SK-N-SH (cell line): ENCODE measurements at regions not wholly inside any gene's neighbourhood (a gene's known extent, or its start where the extent isn't known, plus 50 kb on each side); places are given as distances from the start of the nearest gene placed in this dataset.

Experiments
- EZH2phosphoT487 ChIP-seq: fragments of 200-600 bp; sonication (generic); IDR thresholded peaks from 2 replicates; pipeline ENCODE4 v1.6.1; 2017; ENCODE audit warnings: low read depth, mixed run types, mild to moderate bottlenecking, antibody characterized with exemption, moderate library complexity, borderline replicate concordance
- FOXJ3 ChIP-seq: sonication (generic); formaldehyde crosslinking; IDR thresholded peaks from 2 replicates; pipeline ENCODE4 v1.5.1; 2020; ENCODE audit warnings: mild to moderate bottlenecking, missing genetic modification reagents
- FOXM1 ChIP-seq: IDR thresholded peaks from 2 replicates; pipeline ENCODE4 v1.4.0; 2012; ENCODE audit warnings: low read depth, mild to moderate bottlenecking
- JUND ChIP-seq: IDR thresholded peaks from 2 replicates; pipeline ENCODE4 v1.4.0; 2012
- POLR2AphosphoS5 ChIP-seq: IDR thresholded peaks from 2 replicates; pipeline ENCODE4 v1.6.1; 2012; ENCODE audit warnings: low read depth, low read length
- RAD21 ChIP-seq: IDR thresholded peaks from 2 replicates; pipeline ENCODE4 v1.6.1; 2012; ENCODE audit warnings: mild to moderate bottlenecking, low read length
- RCOR1 ChIP-seq: fragments of 150-350 bp; IDR thresholded peaks from 2 replicates; pipeline ENCODE4 v1.6.1; 2017; ENCODE audit warnings: antibody characterized with exemption, low read length
- RFX5 ChIP-seq: IDR thresholded peaks from 2 replicates; pipeline ENCODE4 v1.6.1; 2012; ENCODE audit warnings: mild to moderate bottlenecking, improper control_type of control experiment, low read length
- SIN3A ChIP-seq: IDR thresholded peaks from 2 replicates; pipeline ENCODE4 v1.6.1; 2012; ENCODE audit warnings: low read depth, mild to moderate bottlenecking, low read length, moderate library complexity, borderline replicate concordance
- TAF1 ChIP-seq: IDR thresholded peaks from 2 replicates; pipeline ENCODE4 v1.6.1; 2012; ENCODE audit warnings: low read depth, mild to moderate bottlenecking, low read length, moderate library complexity, borderline replicate concordance
- TF ChIP-seq, protein P1 (sequence below): fragments of 200-600 bp; sonication (generic); IDR thresholded peaks from 2 replicates; pipeline ENCODE4 v1.6.1; 2017; ENCODE audit warnings: antibody characterized with exemption, mild to moderate bottlenecking, moderate library complexity
- TF ChIP-seq, protein P2 (sequence below): IDR thresholded peaks from 2 replicates; pipeline ENCODE4 v1.6.1; 2012; ENCODE audit warnings: mild to moderate bottlenecking, low read depth, low read length, moderate library complexity

DNA sequence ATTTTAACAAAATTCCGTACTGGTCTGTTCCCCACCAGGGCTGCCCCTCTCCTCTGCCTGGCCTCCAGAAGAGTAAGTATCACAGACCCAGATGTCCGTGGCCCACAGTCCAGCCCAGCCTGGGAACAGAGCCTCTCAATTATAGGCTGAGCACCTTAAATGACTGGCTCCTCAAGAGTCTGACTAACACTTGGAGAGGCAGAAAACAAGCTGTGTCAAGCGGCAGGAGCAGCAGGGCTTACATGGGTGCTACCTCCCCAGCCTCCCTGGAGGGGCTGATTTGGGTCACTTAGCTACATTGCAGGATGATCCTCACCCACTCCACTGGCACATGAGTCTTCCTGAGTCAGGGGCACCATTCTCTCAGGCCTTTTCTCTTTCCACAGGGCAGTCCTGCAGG is 209.7 kb downstream of the COPRS start:
- TF ChIP-seq, protein P1, sequence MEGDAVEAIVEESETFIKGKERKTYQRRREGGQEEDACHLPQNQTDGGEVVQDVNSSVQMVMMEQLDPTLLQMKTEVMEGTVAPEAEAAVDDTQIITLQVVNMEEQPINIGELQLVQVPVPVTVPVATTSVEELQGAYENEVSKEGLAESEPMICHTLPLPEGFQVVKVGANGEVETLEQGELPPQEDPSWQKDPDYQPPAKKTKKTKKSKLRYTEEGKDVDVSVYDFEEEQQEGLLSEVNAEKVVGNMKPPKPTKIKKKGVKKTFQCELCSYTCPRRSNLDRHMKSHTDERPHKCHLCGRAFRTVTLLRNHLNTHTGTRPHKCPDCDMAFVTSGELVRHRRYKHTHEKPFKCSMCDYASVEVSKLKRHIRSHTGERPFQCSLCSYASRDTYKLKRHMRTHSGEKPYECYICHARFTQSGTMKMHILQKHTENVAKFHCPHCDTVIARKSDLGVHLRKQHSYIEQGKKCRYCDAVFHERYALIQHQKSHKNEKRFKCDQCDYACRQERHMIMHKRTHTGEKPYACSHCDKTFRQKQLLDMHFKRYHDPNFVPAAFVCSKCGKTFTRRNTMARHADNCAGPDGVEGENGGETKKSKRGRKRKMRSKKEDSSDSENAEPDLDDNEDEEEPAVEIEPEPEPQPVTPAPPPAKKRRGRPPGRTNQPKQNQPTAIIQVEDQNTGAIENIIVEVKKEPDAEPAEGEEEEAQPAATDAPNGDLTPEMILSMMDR = no peak
- no peak for TF ChIP-seq POLR2AphosphoS5
- TF ChIP-seq FOXJ3 (CRISPR knock-in tag) = no peak
- no peak for TF ChIP-seq JUND
- no peak for TF ChIP-seq SIN3A
- TF ChIP-seq RAD21 = no peak
- TF ChIP-seq RFX5 = no peak
- no peak for TF ChIP-seq EZH2phosphoT487
- TF ChIP-seq RCOR1 = no peak
- TF ChIP-seq TAF1 = no peak
- TF ChIP-seq, protein P2, sequence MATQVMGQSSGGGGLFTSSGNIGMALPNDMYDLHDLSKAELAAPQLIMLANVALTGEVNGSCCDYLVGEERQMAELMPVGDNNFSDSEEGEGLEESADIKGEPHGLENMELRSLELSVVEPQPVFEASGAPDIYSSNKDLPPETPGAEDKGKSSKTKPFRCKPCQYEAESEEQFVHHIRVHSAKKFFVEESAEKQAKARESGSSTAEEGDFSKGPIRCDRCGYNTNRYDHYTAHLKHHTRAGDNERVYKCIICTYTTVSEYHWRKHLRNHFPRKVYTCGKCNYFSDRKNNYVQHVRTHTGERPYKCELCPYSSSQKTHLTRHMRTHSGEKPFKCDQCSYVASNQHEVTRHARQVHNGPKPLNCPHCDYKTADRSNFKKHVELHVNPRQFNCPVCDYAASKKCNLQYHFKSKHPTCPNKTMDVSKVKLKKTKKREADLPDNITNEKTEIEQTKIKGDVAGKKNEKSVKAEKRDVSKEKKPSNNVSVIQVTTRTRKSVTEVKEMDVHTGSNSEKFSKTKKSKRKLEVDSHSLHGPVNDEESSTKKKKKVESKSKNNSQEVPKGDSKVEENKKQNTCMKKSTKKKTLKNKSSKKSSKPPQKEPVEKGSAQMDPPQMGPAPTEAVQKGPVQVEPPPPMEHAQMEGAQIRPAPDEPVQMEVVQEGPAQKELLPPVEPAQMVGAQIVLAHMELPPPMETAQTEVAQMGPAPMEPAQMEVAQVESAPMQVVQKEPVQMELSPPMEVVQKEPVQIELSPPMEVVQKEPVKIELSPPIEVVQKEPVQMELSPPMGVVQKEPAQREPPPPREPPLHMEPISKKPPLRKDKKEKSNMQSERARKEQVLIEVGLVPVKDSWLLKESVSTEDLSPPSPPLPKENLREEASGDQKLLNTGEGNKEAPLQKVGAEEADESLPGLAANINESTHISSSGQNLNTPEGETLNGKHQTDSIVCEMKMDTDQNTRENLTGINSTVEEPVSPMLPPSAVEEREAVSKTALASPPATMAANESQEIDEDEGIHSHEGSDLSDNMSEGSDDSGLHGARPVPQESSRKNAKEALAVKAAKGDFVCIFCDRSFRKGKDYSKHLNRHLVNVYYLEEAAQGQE = no peak
- no peak for TF ChIP-seq FOXM1
